HepG2 (cell line): ENCODE measurements at regions not wholly inside any gene's neighbourhood (a gene's known extent, or its start where the extent isn't known, plus 50 kb on each side); places are given as distances from the start of the nearest gene placed in this dataset.

Source experiments
- ATAC-seq: fragments of 200-7000 bp; cut with Tn5 transposase; 3 replicates; pipeline ENCODE4 v1.9.1; 2020; ENCODE audit warnings: mild to moderate bottlenecking, moderate library complexity
- BruUV-seq: library from RNA; stranded (reverse); fragments of 400-500 nt; replicated peaks from 2 replicates; lab custom pipeline; 2021; lab: Mats Ljungman, UMichigan
- CTCF ChIA-PET: fragments of 300-600 bp; formaldehyde crosslinking; extraction: SDS; loops from one replicate; lab custom pipeline; 2021; ENCODE audit warnings: low total read pairs, inconsistent platforms, low intra/inter-chr PET ratio; lab: Yijun Ruan, JAX
- POLR2A ChIA-PET: fragments of 350-600 bp; sonication (Branson Sonifier 250); formaldehyde crosslinking; loops from one replicate; lab custom pipeline; 2020; ENCODE audit warnings: antibody characterized with exemption, inconsistent platforms; lab: Yijun Ruan, JAX
- DNase-seq: peaks from one replicate; pipeline ENCODE4 v3.0.0-alpha.2; 2015; ENCODE audit warnings: low spot score
- FAIRE-seq: peaks from 3 replicates; lab custom pipeline; 2011; peaks lifted over from hg19 to GRCh38; lab: Jason Lieb, UNC
- H2AFZ ChIP-seq: one replicate; pipeline ENCODE4 v1.6.1; 2011; ENCODE audit warnings: low read length, inconsistent platforms
- H3K27ac ChIP-seq: fragments of 300-600 bp; 3 replicates; pipeline ENCODE4 v1.8.0; 2011; ENCODE audit warnings: mixed run types, mild to moderate bottlenecking, mixed read lengths, low read length, inconsistent platforms; ENCODE audit not compliant: insufficient read depth; ENCODE audit errors: extremely low read length
- H3K27me3 ChIP-seq, 2 experiments: fragments of 200-600 bp in 1 of 2; 2 replicates in 1 of 2; 3 replicates in 1 of 2; pipeline versions ENCODE4 v1.6.0 to v1.8.0; 2011; ENCODE audit warnings: low read length in 2 of 2, mild to moderate bottlenecking in 2 of 2, moderate library complexity in 2 of 2, inconsistent platforms in 1 of 2; ENCODE audit not compliant: insufficient read depth in 2 of 2, control insufficient read depth in 1 of 2
- H3K36me3 ChIP-seq, 2 experiments: fragments of 200-600 bp in 1 of 2; replicated peaks in 1 of 2; 2 replicates in 1 of 2; 3 replicates in 1 of 2; pipeline versions ENCODE4 v1.5.1 to v1.8.0; 2011; ENCODE audit warnings: low read length in 2 of 2, inconsistent platforms in 1 of 2; ENCODE audit not compliant: insufficient read depth in 2 of 2, control insufficient read depth in 1 of 2
- H3K4me1 ChIP-seq: 2 replicates; pipeline ENCODE4 v1.5.1; 2012; ENCODE audit warnings: low read length, inconsistent platforms; ENCODE audit not compliant: insufficient read depth
- H3K4me2 ChIP-seq: 2 replicates; pipeline ENCODE4 v1.6.0; 2011; ENCODE audit warnings: low read depth, low read length, inconsistent platforms
- H3K4me3 ChIP-seq, 3 experiments: fragments of 200-600 bp in 1 of 3; sonication (generic), shearing (Covaris generic) in 1 of 3; replicated peaks in 1 of 3; 2 replicates each; pipeline ENCODE4 v1.5.1; 2011 to 2016; ENCODE audit warnings: low read length in 3 of 3, inconsistent platforms in 2 of 3, low read depth in 2 of 3, mild to moderate bottlenecking in 2 of 3, control low read depth in 1 of 3, mixed read lengths in 1 of 3; ENCODE audit not compliant: insufficient read depth in 1 of 3
- H3K79me2 ChIP-seq: one replicate; pipeline ENCODE4 v1.6.1; 2011; ENCODE audit warnings: low read length, inconsistent platforms; ENCODE audit not compliant: insufficient read depth
- H3K9ac ChIP-seq: 2 replicates; pipeline ENCODE4 v1.6.0; 2011; ENCODE audit warnings: mild to moderate bottlenecking, low read depth, low read length, inconsistent platforms; ENCODE audit not compliant: insufficient read depth
- H3K9me3 ChIP-seq: 2 replicates; pipeline ENCODE4 v1.5.1; 2012; ENCODE audit warnings: mild to moderate bottlenecking, low read length
- H4K20me1 ChIP-seq: 2 replicates; pipeline ENCODE4 v1.6.0; 2011; ENCODE audit warnings: inconsistent platforms, mild to moderate bottlenecking, low read length, moderate library complexity; ENCODE audit not compliant: insufficient read depth
- HDAC1 ChIP-seq: sonication (generic); formaldehyde crosslinking; IDR thresholded peaks from 2 replicates; pipeline ENCODE4 v1.5.1; 2020; ENCODE audit warnings: mild to moderate bottlenecking, missing genetic modification reagents
- HMG20A ChIP-seq: IDR thresholded peaks from 2 replicates; pipeline ENCODE4 v1.6.1; 2016; ENCODE audit warnings: borderline replicate concordance
- KLF11 ChIP-seq: IDR thresholded peaks from 2 replicates; pipeline ENCODE4 v1.6.1; 2016; ENCODE audit warnings: missing compliant biosample characterization
- PAF1 ChIP-seq: IDR thresholded peaks from 2 replicates; pipeline ENCODE4 v1.6.1; 2016; ENCODE audit warnings: missing genetic modification reagents, missing compliant biosample characterization
- PAWR ChIP-seq: sonication (generic); formaldehyde crosslinking; IDR thresholded peaks from 2 replicates; pipeline ENCODE4 v1.4.0; 2020; ENCODE audit warnings: missing genetic modification reagents, mild to moderate bottlenecking, borderline replicate concordance
- PBX3 ChIP-seq: sonication (generic); formaldehyde crosslinking; IDR thresholded peaks from 2 replicates; pipeline ENCODE4 v1.8.1; 2023; ENCODE audit warnings: missing genetic modification reagents, inconsistent platforms, borderline replicate concordance
- RBFOX2 ChIP-seq: fragments of 200-400 bp; formaldehyde crosslinking; IDR thresholded peaks from 2 replicates; pipeline ENCODE4 v1.6.1; 2017; ENCODE audit warnings: low read depth, mild to moderate bottlenecking, low read length
- RFX3 ChIP-seq: IDR thresholded peaks from 2 replicates; pipeline ENCODE4 v1.6.1; 2016; ENCODE audit warnings: missing biosample characterization, missing genetic modification reagents
- TFE3 ChIP-seq: IDR thresholded peaks from 2 replicates; pipeline ENCODE4 v1.6.1; 2016
- TOPORS ChIP-seq: sonication (generic); formaldehyde crosslinking; IDR thresholded peaks from 2 replicates; pipeline ENCODE4 v1.8.0; 2023; ENCODE audit warnings: mild to moderate bottlenecking, missing genetic modification reagents
- ZFAT ChIP-seq: sonication (generic); formaldehyde crosslinking; conservative IDR thresholded peaks from 2 replicates; pipeline ENCODE4 v1.8.1; 2023; ENCODE audit warnings: missing genetic modification reagents, inconsistent platforms
- ZFX ChIP-seq: sonication (generic); formaldehyde crosslinking; IDR thresholded peaks from 2 replicates; pipeline ENCODE4 v1.4.0; 2020; ENCODE audit warnings: mild to moderate bottlenecking, low read depth, missing genetic modification reagents, moderate library complexity
- ZNF552 ChIP-seq: sonication (generic); formaldehyde crosslinking; IDR thresholded peaks from 2 replicates; pipeline ENCODE4 v1.9.0; 2022; ENCODE audit warnings: missing genetic modification reagents, mild to moderate bottlenecking, borderline replicate concordance
- ZNF605 ChIP-seq: sonication (generic); formaldehyde crosslinking; IDR thresholded peaks from 2 replicates; pipeline ENCODE4 v1.8.0; 2022; ENCODE audit warnings: mild to moderate bottlenecking, missing genetic modification reagents
- WGBS: methylation state at CpG from one replicate; pipeline ENCODE4 v1.1.6; 2017; ENCODE audit warnings: low lambda C conversion rate; 5-methylcytosine and 5-hydroxymethylcytosine counted together
- in situ Hi-C: cut with HindIII; loops from 2 replicates; pipeline ENCODE4 v1.10.0; 2017; ENCODE audit warnings: low pct_unique_long_range_greater_than_20kb; ENCODE audit not compliant: extremely low pct_ligation_motif_present
- intact Hi-C: fragments of 100-400 bp; cut with micrococcal nuclease; formaldehyde crosslinking; loops from one replicate; pipeline ENCODE4 v1.10.0; 2022; ENCODE audit not compliant: unreplicated experiment
- TF ChIP-seq, protein P1 (sequence below): sonication (generic); formaldehyde crosslinking; IDR thresholded peaks from 2 replicates; pipeline ENCODE4 v1.5.1; 2020; ENCODE audit warnings: missing genetic modification reagents, mild to moderate bottlenecking, borderline replicate concordance

GRCh38 chr1:65050735-65051134, 84.4 kb upstream of the JAK1 start:
- 41% methylated on average over 2 of the region's 2 CpGs for WGBS
- POLR2A ChIA-PET, result no interaction called here

GRCh38 chr1:65054481-65054880, 88.1 kb upstream of the JAK1 start:
- BruUV-seq, result no TSS peak
- CTCF ChIA-PET, result no interaction called here
- POLR2A ChIA-PET, result no interaction called here
- in situ Hi-C loops (no loop called here), intact Hi-C loops (no loop called here)
- Histone ChIP-seq H3K4me3 (no peak overlapping the region), H4K20me1 (no peaks in the 10 kb centered on the region), H3K27ac (no peak overlapping the region), H3K4me2 (no peak overlapping the region), H3K27me3 (0 out of 5 replicates have a peak, but pooled peaks cover 0 to 1% of the 10 kb centered on the region in 2 experiments), H3K36me3 (no peaks in the 10 kb centered on the region), H3K79me2 (no peaks in the 10 kb centered on the region), H3K9me3 (no peaks in the 10 kb centered on the region), H3K4me1 (no peaks in the 10 kb centered on the region), H3K9ac (no peak overlapping the region), H2AFZ (no peak overlapping the region)
- DNase-seq (no peak), FAIRE-seq (no peak), ATAC-seq (no peak)
- WGBS, result 75% methylated on average over 3 of the region's 3 CpGs
- TF ChIP-seq PBX3 (no peak), KLF11 (CRISPR knock-in tag) (no peak), ZFX (CRISPR knock-in tag) (no peak), RBFOX2 (no peak), PAF1 (no peak), PAWR (CRISPR knock-in tag) (no peak), ZNF552 (CRISPR knock-in tag) (no peak), HMG20A (CRISPR knock-in tag) (no peak), ZNF605 (no peak), TOPORS (CRISPR knock-in tag) (no peak)
- TF ChIP-seq, protein P1, sequence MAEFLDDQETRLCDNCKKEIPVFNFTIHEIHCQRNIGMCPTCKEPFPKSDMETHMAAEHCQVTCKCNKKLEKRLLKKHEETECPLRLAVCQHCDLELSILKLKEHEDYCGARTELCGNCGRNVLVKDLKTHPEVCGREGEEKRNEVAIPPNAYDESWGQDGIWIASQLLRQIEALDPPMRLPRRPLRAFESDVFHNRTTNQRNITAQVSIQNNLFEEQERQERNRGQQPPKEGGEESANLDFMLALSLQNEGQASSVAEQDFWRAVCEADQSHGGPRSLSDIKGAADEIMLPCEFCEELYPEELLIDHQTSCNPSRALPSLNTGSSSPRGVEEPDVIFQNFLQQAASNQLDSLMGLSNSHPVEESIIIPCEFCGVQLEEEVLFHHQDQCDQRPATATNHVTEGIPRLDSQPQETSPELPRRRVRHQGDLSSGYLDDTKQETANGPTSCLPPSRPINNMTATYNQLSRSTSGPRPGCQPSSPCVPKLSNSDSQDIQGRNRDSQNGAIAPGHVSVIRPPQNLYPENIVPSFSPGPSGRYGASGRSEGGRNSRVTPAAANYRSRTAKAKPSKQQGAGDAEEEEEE, result no peak

More at GRCh38 chr1:65050735-65051134, 84.4 kb upstream of the JAK1 start:
- H4K20me1 ChIP-seq, result no peaks in the 10 kb centered on the region
- no peak overlapping the region for H3K4me3 ChIP-seq
- TF ChIP-seq ZFAT (CRISPR knock-in tag) (no peak), TFE3 (no peak), HDAC1 (CRISPR knock-in tag) (no peak), RFX3 (CRISPR knock-in tag) (no peak)
- TF ChIP-seq, all 625 proteins: peak for 0
- no TSS peak for BruUV-seq
- intact Hi-C loops (no loop called here), in situ Hi-C loops (no loop called here)
- Histone ChIP-seq H2AFZ (no peak overlapping the region), H3K9me3 (no peaks in the 10 kb centered on the region), H3K4me1 (no peaks in the 10 kb centered on the region), H3K4me2 (no peak overlapping the region), H3K79me2 (no peaks in the 10 kb centered on the region), H3K27me3 (0 out of 5 replicates have a peak, but pooled peaks cover 0 to 1% of the 10 kb centered on the region in 2 experiments), H3K36me3 (no peaks in the 10 kb centered on the region), H3K27ac (no peak overlapping the region), H3K9ac (no peak overlapping the region)
- CTCF ChIA-PET, result no interaction called here
- DNase-seq (no peak), ATAC-seq (no peak), FAIRE-seq (no peak)
